ENCODE measurements at regions not wholly inside any gene's neighbourhood (a gene's known extent, or its start where the extent isn't known, plus 50 kb on each side); places are given as distances from the start of the nearest gene placed in this dataset.
"Not testable (repeated sequence)": the region's sequence is repeated elsewhere in the genome, so short reads cannot be mapped to it uniquely, and the experiment has no call there.

DNA sequence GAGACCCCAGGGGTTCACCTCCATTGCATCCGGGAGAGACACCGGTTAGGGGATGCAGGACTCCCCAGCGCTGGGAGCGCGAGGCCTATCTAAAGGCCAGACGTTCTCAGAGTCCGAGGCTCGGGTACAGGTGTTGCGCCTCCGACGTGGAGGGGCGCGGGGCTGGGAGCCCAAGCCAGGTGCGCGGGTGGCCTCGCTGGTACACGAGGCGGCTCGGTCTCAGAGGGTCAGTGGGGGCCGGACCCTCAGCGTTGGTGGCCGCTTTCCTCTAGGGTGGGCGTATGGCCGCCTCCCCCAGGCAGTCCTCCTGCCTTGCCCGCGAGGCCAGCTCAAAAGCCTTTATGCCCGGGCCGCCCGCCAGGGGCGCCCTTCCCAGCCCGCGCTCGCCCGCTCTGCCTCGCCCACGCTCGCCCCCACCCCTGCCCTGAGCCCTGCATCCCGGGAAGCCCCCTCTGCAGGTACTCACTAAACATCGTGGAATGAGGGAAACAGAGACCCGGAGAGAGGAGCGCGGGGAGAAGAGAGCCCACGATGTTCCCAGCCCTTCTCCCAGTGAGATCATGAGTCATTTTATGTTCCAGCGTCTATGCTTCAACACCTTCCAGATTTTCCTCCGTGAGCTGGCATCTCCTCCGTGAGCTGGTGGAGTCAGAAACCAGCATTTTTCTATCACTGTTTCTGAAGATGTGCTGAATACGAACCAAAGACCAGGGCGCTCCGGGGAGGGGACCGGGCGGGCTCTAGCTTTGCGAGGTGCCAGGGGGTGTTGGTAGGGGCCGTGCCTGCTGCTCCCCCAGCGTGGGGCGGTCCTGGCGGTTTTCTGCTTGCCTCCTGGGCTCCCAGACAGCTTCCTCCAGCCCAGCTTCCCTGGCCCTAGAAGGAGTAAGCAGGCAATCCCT lies 73.8 kb downstream of the DIO3 start:
- no peak for DNase-seq

DNA sequence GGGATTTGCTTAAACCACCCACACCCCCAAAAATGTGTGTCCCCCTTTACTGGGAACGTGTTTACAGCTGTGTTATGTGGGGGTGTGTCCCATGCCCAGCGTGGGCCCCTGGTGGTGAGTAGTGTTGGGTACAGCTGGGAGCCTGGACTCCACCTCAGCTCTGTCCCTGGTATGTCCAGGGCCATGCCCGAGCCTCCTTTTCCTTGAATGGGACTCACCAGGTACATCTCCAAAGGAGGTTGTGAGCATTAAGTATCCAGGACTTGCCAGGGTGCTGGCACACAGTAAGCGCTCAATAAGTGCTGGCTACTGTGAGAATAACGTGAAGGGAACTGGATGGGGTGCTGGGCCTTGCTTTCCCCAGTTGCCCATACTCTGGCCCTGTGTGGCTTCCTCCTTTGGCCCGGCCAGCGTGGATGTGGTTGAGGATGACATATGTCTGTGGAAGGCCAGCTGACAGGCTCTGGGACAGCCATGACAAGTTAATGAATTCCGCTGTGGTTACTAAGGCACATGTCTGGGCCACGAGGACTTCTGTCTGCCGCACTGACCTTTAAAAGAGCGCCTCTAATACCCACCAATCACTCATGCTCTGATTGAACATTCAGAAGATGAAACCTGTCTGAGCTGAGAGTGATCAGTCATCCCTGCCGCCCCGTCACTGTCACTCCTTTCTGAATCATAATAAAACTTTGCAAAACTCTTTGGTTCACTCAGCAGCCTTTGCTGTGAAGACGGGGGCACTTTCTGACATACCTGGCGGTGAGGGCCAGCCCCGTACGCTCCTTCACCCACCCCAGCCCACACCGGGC lies 74.7 kb downstream of the DIO3 start:
- no peak for DNase-seq

DNA sequence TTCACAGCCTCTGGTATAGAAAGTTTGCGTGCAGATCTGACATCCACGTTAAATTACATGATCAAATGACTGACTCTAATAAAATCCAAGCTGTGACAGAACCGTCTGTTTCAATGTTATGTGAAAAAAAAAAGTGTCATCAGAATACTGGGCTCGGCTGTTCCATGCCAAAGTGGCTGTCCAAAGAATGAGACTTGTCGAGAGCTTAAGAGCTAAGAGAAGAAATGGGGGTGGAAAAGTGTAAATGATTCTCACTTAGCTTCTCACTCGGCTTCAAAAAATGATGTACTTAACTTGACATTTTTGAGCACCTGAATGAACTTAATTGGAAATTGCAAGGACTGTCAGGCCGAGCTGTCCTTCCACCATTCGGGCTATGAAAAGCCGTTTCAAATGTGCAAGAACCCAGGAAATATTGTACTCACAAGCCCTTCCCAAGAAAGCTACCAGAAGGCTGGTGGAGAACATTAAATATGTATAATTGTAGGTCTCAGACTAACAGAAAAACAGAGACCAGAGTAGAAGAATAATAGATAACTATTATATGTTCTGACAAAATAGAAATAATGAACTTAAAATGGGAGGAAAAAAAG lies 78.0 kb downstream of the DIO3 start:
- no peak for DNase-seq

DNA sequence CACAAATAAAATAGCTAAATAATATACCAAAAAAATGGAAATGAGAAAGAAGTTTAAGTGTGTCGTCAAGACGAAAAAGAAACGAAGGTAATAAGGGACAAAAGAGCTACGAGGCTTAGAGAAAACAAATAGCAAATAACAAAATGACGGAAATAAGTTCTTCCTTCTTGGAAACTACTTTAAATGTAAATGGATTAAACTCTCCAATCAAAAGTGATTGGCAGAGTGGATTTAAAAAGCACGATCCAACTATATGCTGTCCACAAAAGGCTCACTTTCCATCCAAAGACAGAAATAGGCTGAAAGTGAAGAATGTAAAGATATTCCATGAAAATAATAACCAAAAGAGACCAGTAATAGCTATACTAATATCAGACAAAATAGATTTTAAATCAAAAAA lies 82.4 kb downstream of the DIO3 start:
- no peak for DNase-seq

DNA sequence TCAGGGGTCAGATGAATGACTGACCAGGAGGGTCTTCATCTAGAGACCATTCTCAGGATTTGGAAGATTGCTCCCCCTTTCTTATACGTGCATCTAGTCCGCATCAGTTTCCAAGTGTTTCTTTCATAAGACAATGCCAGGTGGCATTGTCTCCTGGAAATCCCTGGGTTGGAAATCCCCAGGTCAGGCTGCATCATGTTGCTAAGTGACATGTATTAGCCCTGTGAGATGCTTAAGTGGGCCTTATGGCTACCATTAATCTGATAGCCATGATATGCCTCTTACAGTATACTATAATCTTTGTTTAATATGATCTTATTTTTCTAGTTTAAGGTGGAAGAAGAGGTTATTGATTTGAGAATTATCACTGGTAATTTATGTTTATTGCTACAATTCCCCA lies 92.8 kb downstream of the DIO3 start:
- DNase-seq: no peak

DNA sequence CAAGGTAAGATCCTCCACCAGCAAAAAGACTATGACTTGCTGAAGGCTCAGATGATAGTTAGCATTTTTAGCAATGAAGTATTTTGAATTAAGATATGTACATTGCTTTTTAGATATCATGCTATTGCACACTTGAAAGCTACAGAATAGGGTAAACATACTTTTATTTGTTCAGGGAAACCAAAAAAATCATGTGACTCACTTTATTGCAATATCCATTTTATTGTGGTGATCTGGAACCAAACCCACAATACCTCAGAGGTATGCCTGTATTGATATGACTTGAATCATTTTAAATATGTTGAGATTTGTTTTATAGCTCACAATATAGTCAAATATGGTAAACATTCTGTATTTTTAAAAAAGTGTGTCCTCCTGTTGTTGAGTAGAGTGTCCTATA lies 96.1 kb downstream of the DIO3 start:
- DNase-seq: no peak

DNA sequence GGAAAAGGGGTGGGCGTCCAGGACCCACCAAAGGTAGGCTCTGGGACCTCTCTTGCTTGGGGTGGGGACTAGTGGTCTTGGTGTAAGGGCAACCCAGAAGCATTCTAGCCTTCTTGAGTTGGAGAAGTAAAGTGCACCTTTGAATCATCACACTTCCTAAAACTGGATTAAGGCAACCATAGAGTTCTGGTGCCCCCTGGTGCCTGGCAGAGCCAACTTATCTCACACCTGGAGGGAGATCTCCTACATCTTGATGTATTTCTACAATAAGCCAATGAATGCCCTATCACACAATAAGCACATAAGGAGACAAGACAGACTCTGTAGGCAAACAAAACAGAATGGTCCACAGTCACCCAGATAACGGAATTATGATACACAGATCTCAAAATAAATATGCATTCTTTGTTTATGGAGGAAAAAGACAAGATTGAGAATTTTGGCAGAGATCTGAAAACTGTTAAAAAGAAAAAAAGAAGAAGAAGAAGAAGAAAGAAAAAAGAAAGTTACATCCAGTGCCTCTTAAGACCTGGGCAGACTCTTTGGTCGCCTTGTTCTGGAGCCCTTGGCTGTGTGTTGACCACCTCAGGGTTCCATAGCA lies 95.9 kb upstream of the PPP2R5C start:
- peak in 1 of 14 donors; percentile 7 for DNase-seq

DNA sequence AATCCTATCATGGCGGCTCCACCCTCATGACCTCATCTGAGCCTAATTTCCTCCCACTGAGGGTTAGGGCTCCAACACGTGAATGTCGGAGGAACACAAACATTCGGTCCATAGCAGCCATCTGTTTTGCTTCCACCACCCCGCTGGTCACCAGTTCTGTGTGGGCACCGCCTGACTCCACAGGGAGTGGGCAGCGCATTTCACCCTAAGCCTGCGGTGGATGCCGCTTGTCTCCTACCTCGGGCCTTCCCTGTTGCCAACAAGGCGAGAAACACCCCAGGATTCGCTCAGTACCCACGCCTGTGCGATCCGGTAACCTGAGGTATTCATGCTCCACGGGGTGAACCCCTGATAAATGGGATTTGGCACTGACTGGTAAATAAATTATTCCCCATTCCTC lies 95.2 kb upstream of the PPP2R5C start:
- DNase-seq: no peak

DNA sequence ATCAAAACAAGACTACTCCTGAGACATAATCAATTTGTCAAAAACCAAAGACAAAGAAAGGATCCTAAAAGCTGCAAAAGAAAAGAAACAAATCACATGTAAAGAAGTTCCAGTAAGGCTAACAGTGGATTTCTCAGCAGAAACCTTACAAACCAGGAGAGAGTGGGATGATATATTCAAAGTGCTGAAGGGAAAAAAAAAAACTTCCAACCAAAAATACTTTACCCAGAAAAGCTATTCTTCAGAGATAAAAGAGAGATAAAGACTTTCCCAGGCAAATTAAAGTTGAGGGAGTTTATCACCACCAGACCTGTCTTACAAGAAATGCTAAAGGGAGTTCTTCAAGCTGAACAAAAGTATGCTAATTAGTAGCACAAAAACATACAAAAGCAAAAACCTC lies 91.9 kb upstream of the PPP2R5C start:
- DNase-seq: no peak

DNA sequence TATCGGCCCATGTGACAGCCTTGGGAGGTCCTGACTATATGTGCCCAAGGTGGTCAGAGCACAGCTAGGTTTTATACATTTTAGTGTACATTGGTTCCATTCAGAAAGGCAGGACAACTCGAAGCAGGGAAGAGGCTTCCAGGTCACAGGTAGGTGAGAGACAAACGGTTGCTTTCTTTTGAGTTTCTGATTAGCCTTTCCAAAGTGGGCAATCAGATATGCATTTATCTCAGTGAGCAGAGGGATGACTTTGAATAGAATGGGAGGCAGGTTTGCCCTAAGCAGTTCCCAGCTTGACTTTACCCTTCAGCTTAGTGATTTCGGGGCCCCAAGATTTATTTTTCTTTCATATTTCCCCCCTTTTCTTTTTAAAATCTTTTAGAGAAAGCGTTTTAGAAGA lies 87.6 kb upstream of the PPP2R5C start:
- DNase-seq: no peak

DNA sequence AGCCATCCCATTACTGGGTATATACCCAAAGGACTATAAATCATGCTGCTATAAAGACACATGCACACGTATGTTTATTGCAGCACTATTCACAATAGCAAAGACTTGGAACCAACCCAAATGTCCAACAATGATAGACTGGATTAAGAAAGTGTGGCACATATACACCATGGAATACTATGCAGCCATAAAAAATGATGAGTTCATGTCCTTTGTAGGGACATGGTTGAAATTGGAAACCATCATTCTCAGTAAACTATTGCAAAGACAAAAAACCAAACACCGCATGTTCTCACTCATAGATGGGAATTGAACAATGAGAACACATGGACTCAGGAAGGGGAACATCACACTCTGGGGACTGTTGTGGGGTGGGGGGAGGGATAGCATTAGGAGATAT lies 85.7 kb upstream of the PPP2R5C start:
- not testable (repeated sequence) for DNase-seq

DNA sequence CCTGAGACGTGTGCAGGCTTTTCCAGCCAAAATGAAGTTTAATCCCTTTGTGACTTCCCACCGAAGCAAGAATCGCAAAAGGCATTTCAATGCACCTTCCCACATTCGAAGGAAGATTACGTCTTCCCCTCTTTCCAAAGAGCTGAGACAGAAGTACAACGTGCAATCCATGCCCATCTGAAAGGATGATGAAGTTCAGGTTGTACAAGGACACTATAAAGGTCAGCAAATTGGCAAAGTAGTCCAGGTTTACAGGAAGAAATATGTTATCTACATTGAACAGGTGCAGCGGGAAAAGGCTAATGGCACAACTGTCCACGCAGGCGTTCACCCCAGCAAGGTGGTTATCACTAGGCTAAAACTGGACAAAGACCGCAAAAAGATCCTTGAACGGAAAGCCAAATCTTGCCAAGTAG lies 83.6 kb upstream of the PPP2R5C start:
- DNase-seq: not testable (repeated sequence)

DNA sequence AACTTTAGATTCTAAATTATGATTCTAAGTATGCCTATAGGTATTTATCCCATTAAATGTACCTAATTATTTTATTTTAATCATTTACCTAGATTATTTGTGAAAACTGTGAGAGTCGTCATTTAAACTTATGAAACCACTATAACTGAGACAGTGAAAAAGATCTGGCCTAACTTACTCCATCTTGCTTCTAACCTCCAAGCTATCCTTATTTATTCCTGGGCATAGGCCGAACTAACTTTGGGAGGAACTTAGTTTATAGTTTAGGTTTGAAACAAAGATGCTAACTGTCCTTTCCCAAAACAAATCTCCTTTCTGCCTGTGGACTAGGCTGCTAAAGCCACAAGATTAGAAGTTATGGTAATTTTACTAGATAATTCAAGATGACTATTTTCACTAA lies 79.7 kb upstream of the PPP2R5C start:
- no peak for DNase-seq

DNA sequence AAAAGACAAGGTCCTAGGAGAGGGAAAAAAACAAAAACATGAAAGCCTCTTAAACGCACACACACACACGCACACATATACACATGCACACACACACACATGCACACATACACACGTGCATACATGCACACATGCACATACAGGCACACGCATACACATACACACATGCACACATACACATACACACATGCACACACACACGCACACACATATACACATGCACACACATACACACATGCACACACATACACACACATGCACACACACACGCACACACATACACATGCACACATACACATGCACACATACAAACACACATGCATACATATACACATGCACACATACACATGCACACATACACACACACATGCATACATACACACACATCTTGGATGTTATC lies 78.1 kb upstream of the PPP2R5C start:
- no peak for DNase-seq

DNA sequence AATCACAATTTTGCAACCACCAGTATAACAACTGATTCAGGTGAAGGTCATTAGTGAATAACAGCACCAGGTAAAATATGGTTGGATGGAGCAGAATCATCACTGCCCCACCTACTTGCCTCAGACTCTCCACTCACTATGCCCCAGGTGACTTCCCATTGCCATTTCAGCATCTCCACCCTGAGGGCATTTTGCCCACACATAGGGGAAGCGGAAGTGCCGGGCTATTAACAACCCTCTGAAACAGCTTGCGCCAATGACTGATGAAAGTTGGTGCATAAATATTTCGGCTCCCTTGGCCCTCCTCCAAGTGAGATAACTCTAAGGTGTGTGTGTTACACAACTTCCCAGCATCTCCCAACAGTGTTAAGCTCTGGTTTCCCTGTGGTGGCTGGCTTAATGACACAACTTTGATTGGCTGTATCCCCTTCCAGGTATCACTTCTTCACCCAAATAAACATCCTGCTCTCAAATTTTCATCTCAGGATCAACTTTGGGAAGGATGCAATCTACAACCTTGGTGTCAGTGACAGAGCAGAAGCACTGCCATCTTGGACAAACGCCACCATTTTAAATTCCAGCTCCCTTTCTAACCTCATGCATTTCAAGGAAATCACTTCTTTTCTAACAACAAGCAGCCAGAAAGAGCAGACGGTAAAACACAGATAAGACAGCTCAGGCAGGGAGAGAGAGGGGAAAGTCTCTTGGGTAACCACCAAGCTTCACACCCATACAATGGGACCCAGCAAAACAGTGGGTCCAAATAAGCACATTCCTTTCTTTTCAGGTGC lies 73.6 kb upstream of the PPP2R5C start:
- no peak for DNase-seq

DNA sequence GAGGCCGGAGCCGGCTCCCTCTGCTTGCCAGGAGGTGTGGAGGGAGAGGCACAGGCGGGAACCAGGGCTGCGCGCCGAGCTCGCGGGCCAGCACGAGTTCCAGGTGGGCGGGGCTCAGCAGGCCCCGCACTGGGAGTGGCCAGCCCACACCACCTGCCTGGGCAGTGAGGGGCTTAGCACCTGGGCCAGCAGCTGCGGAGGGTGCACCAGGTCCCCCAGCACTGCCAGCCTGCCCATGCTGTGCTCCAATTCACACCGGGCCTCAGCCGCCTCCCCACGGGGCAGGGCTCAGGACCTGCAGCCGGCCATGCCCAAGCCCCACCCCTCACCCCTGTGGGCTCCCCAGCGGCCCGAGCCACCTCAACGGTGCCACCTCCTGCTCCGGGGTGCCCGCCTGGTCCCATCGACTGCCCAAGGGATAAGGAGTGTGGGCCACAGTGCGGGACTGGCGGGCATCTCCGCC lies 72.4 kb upstream of the PPP2R5C start:
- DNase-seq: no peak

DNA sequence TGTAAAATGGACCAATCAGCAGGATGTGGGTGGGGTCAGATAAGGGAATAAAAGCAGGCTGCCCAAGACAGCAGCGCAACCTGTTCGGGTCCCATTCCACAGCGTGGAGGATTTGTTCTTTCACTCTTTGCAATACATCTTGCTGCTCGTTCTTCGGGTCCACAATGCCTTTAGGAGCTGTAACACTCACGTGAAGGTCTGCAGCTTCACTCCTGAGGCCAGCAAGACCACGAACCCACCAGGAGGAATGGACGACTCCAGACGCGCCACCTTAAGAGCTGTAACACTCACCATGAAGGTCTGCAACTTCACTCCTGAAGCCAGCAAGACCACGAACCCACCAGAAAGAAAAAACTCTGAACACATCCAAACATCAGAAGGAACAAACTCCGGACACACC lies 71.5 kb upstream of the PPP2R5C start:
- DNase-seq: not testable (repeated sequence)

DNA sequence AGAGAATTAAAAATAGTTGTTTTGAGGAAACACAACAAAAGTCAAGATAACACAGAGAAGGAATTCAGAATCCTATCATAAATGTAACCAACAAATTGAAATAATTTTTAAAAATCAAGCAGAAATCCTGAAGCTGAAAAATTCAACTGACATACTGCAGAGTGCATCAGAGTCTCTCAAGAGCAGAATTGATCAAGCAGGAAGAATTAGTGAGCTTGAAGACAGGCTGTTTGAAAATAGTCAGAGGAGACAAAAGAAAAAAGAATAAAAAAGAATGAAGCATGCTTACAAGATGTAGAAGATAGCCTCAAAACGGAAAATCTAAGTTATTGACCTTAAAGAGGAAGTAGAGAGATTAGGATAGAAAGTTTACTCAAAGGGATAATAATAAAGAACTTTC lies 65.8 kb upstream of the PPP2R5C start:
- no peak for DNase-seq

DNA sequence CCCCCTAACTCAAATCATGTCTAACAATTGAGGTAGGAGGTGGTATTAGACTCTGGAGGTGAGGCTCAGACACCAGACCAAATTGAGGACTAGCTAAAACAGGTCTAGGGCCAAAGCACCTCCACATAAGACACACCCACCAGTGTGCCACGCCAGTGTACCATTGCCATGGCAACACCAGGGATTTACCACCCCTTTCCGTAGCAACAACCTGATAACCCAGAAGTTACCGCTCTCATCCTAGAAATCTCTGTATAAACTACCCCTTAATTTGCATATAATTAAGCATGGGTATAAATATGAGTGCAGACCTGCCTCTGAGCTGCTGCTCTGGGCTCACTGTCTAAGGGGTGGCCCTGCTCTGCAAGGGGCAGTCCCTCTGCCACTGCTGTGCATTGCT lies 57.4 kb upstream of the PPP2R5C start:
- DNase-seq: no peak

DNA sequence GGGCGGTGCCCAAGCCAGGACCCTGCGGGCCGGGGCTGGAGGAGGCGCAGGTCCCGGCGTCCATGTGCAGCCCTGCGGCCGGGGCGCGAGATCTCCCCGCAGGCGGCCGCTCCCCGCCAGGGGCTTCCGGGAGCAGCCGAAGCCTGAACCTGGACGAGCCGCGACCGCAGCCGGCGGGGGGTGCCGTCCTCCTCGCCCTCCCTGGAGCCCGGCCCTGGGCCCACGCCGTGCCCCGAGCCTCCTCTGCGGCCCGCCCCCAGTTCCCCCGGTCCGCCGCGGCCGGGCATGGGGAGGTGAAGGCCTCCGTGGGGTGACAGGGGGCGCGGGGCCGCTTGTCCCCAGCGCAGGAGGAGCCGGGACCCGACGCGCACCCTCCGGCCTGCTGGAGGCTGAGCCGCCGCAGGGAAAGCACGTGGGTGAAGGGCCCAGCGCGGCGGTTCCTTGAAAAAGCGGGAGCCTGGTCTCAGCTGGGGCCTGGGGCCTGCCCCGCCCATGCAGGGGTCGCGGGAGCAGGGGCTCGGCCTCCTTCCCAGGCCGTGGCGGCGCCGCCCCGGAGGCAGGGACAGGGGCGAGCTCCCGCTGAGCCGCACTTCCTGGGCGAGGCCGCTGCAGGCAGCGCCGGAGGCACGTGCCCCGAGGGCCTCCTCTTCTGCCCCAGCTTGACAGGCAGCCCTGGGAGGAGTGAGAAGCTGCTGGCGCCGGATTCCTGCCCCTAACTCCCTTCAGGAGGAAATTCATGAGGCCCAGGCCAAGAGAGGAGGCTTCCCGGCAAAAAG lies 55.6 kb upstream of the PPP2R5C start:
- DNase-seq: peak in 3 of 14 donors; percentile 12 to 30 (median 29)

DNA sequence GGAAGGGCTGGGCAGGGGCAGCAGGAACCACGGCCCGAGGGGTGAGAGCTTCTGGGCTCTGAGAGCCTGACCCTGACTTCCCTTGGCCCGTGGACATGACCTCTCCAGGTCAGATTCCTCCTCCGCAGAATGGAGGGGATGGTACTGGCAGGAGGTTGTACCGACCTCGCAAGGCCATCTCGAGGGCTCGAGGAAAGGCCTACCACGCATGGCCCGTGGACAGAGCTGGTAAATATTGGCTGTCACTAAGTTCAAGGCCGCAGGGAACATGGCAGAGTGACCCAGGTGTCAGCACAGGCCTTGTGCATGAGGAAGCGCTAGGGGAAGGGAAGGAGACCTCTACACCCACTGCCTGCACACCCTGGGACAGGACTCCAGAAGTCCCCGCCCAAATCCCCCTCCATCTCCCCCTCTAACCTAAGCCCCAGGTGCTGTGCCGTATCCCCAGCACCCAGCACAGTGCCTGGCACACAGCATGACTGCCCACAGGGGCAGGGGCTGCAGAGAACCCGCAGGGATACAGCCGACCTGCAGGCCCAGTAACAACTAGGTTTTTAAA lies 54.9 kb upstream of the PPP2R5C start:
- no peak for DNase-seq
